OCI-LY7 (cell line): ENCODE measurements at regions not wholly inside any gene's neighbourhood (a gene's known extent, or its start where the extent isn't known, plus 50 kb on each side); places are given as distances from the start of the nearest gene placed in this dataset.
"Not testable (repeated sequence)": the region's sequence is repeated elsewhere in the genome, so short reads cannot be mapped to it uniquely, and the experiment has no call there.

Source experiments
- CTCF ChIP-seq: fragments of 200-600 bp; sonication (generic); conservative IDR thresholded peaks from 2 replicates; pipeline ENCODE4 v1.5.1; 2014; ENCODE audit warnings: mild to moderate bottlenecking, antibody characterized with exemption, low read length, moderate library complexity, mixed read lengths
- EZH2phosphoT487 ChIP-seq: fragments of 200-600 bp; sonication (generic); IDR thresholded peaks from 2 replicates; pipeline ENCODE4 v1.6.1; 2018; ENCODE audit warnings: low read depth, borderline replicate concordance, mild to moderate bottlenecking, mixed run types, antibody characterized with exemption, low read length, moderate library complexity, mixed read lengths

GRCh38 chr21:13827666-13828065 is 218.1 kb downstream of the POTED start:
- TF ChIP-seq CTCF, EZH2phosphoT487: not testable (repeated sequence)
